ENCODE measurements at regions not wholly inside any gene's neighbourhood (a gene's known extent, or its start where the extent isn't known, plus 50 kb on each side); places are given as distances from the start of the nearest gene placed in this dataset.

GRCh38 chr1:82874041-82874440, 1073.3 kb downstream of the ADGRL2 start:
- no peak for DNase-seq (ENCODE audit: low read depth)
- no peak overlapping the region for H3K4me3 ChIP-seq (ENCODE audit: low read depth, low read length)
- TF ChIP-seq CTCF (IDR thresholded peaks at IDR 0.05; ENCODE audit: low read depth, low read length, missing control alignments) = no peak

- no peak overlapping the region for H3K4me3 ChIP-seq (ENCODE audit: low read depth, low read length)
- no peak for TF ChIP-seq CTCF (IDR thresholded peaks at IDR 0.05; ENCODE audit: low read depth, low read length, missing control alignments)
- no peak for DNase-seq (ENCODE audit: low read depth)
These were observed 1069.6 kb downstream of the ADGRL2 start for GRCh38 chr1:82870332-82870731.

- no peak for TF ChIP-seq CTCF (IDR thresholded peaks at IDR 0.05; ENCODE audit: low read depth, low read length, missing control alignments)
- DNase-seq (ENCODE audit: low read depth) = no peak
- H3K4me3 ChIP-seq (ENCODE audit: low read depth, low read length) = no peak overlapping the region
These were observed 1067.0 kb downstream of the ADGRL2 start for GRCh38 chr1:82867781-82868180.

- H3K4me3 ChIP-seq (ENCODE audit: low read depth, low read length) = no peak overlapping the region
- no peak for DNase-seq (ENCODE audit: low read depth)
- TF ChIP-seq CTCF (IDR thresholded peaks at IDR 0.05; ENCODE audit: low read depth, low read length, missing control alignments) = no peak
These were observed 1061.0 kb downstream of the ADGRL2 start for GRCh38 chr1:82861749-82862148.

- DNase-seq (ENCODE audit: low read depth) = no peak
- no peak overlapping the region for H3K4me3 ChIP-seq (ENCODE audit: low read depth, low read length)
- TF ChIP-seq CTCF (IDR thresholded peaks at IDR 0.05; ENCODE audit: low read depth, low read length, missing control alignments) = no peak
These were observed 1057.3 kb downstream of the ADGRL2 start for GRCh38 chr1:82858031-82858430.

- TF ChIP-seq CTCF (IDR thresholded peaks at IDR 0.05; ENCODE audit: low read depth, low read length, missing control alignments) = no peak
- no peak overlapping the region for H3K4me3 ChIP-seq (ENCODE audit: low read depth, low read length)
- no peak for DNase-seq (ENCODE audit: low read depth)
These were observed 1048.7 kb downstream of the ADGRL2 start for GRCh38 chr1:82849460-82849859.

- TF ChIP-seq CTCF (IDR thresholded peaks at IDR 0.05; ENCODE audit: low read depth, low read length, missing control alignments) = no peak
- DNase-seq (ENCODE audit: low read depth) = no peak
- H3K4me3 ChIP-seq (ENCODE audit: low read depth, low read length) = no peak overlapping the region
These were observed 1047.3 kb downstream of the ADGRL2 start for GRCh38 chr1:82848043-82848442.

Measured in GM12864 (cell line).